ENCODE measurements at regions not wholly inside any gene's neighbourhood (a gene's known extent, or its start where the extent isn't known, plus 50 kb on each side); places are given as distances from the start of the nearest gene placed in this dataset.
"Not testable (repeated sequence)": the region's sequence is repeated elsewhere in the genome, so short reads cannot be mapped to it uniquely, and the experiment has no call there.

DNA sequence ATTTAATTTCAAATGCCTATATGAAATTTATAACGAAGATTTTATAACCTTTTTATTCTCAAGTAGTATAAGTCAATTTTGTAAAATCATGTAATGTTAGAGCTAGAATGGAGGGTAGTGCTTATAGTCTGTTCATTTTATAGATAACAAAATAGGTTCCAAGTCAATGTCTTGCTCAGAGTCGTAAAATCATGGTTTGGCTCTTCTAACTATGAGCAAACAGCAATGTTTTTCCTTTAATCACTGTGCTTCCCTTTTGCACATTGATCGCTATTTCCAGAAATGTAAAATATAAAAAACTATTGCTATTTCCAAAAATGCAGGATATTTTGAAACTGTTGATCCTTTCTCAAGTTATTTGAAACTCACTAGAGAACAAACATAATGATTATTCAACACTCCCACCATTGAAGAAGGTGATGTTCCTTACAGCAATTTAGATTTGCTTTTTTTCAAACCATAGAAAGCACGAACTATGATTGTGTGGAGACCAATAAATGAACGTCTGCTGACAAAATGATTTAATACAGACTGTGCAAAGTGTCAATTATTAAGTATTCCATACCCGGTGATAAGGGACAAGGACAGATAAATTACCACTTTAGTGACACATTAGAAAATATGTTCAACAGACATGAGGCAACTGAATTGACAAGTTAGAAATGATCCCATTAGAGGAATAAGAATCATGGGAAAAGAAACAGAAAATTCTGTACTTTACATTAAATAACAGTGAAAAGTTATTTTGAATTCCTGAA lies 412.1 kb upstream of the TECRL start:
- H3K36me3 ChIP-seq = no peaks in the 10 kb centered on the region
- no peak overlapping the region for H3K4me3 ChIP-seq
- DNase-seq (ENCODE audit: extremely low spot score in 2 of 2) = no peak
- TF ChIP-seq CTCF (IDR thresholded peaks at IDR 0.05) (no peak), POLR2AphosphoS5 (IDR thresholded peaks at IDR 0.05; ENCODE audit: insufficient read depth in 1 of 2, low read depth in 1 of 2) (no peak), POLR2A (IDR thresholded peaks at IDR 0.05) (no peak)
- H3K9me3 ChIP-seq = no peaks in the 10 kb centered on the region
- no peaks in the 10 kb centered on the region for H3K4me1 ChIP-seq
- H3K27me3 ChIP-seq = no peaks in the 10 kb centered on the region
- intact Hi-C loops (cut with DNase I) = no loop called here
- no peak overlapping the region for H3K27ac ChIP-seq

DNA sequence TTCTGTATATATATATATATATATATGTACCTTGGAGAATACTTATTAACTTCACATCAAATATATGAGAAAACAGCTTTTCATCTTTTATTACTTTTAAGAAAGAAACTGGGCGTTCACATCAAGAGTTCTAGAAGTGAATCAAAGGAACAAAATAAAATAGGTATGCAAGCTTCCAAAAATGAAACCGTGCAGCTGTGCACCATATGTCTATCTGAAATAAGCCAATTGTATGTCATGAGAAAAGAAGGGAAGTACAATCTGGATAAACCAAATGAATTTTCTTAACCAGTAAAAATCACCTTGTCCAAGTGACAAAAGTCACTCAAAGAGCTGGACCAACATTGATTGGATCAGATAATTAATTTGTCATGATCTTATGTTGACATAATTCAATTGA lies 405.4 kb upstream of the TECRL start:
- intact Hi-C loops (cut with DNase I) = no loop called here
- no peaks in the 10 kb centered on the region for H3K4me1 ChIP-seq
- no peaks in the 10 kb centered on the region for H3K27me3 ChIP-seq
- H3K27ac ChIP-seq = no peak overlapping the region
- H3K9me3 ChIP-seq = no peaks in the 10 kb centered on the region
- DNase-seq (ENCODE audit: extremely low spot score in 2 of 2) = no peak
- no peaks in the 10 kb centered on the region for H3K36me3 ChIP-seq
- TF ChIP-seq CTCF (IDR thresholded peaks at IDR 0.05) (no peak), POLR2AphosphoS5 (IDR thresholded peaks at IDR 0.05; ENCODE audit: insufficient read depth in 1 of 2, low read depth in 1 of 2) (no peak), POLR2A (IDR thresholded peaks at IDR 0.05) (no peak)
- H3K4me3 ChIP-seq = no peak overlapping the region

DNA sequence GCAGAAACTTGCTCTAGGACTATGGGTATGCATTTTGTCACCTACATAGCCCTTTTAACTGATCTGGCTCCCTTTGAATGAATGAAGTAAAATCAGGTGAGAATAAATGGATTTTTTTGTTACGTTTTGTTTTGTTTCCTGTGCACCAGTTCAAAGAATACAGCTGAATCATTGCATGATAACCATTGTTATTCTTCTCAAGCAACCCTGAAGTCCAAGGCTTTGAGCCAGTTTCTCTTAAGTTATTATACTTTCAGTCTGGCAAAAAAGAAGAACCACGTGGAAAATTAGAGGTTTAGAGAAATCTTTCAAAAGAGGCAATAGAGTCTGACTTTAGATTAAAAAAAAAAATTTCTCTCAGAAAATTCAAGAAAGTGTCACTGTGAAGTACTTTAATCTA lies 398.6 kb upstream of the TECRL start:
- Histone ChIP-seq H3K4me1 (no peaks in the 10 kb centered on the region), H3K36me3 (no peaks in the 10 kb centered on the region), H3K27ac (no peak overlapping the region), H3K27me3 (no peaks in the 10 kb centered on the region), H3K9me3 (no peaks in the 10 kb centered on the region), H3K4me3 (no peak overlapping the region)
- TF ChIP-seq CTCF (IDR thresholded peaks at IDR 0.05) (no peak), POLR2A (IDR thresholded peaks at IDR 0.05) (no peak), POLR2AphosphoS5 (IDR thresholded peaks at IDR 0.05; ENCODE audit: insufficient read depth in 1 of 2, low read depth in 1 of 2) (no peak)
- intact Hi-C loops (cut with DNase I) = no loop called here
- no peak for DNase-seq (ENCODE audit: extremely low spot score in 2 of 2)

DNA sequence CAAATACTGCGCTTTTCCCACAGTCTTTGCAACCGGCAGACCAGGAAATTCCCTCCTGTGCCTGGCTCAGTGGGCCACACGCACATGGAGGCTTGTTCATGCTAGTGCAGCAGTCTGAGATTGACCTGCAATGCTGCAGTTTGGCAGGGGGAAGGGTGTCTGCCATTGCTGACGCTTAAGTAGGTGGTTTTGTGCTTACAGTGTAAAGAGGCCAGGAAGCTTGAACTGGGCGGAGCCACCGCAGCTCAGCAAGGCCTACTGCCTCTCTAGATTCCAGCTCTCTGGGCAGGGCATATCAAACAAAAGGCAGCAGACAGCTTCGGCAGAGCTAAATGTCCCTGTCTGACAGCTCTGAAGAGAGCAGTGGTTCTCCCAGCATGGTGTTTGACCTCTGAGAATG lies 390.5 kb upstream of the TECRL start:
- Histone ChIP-seq H3K4me3 (no peak overlapping the region), H3K36me3 (no peaks in the 10 kb centered on the region), H3K27me3 (no peaks in the 10 kb centered on the region), H3K4me1 (no peaks in the 10 kb centered on the region), H3K27ac (no peak overlapping the region), H3K9me3 (no peaks in the 10 kb centered on the region)
- intact Hi-C loops (cut with DNase I) = no loop called here
- TF ChIP-seq POLR2A (IDR thresholded peaks at IDR 0.05) = no peak
- no peak for TF ChIP-seq CTCF (IDR thresholded peaks at IDR 0.05)
- TF ChIP-seq POLR2AphosphoS5 (IDR thresholded peaks at IDR 0.05; ENCODE audit: insufficient read depth in 1 of 2, low read depth in 1 of 2) = no peak
- DNase-seq (ENCODE audit: extremely low spot score in 2 of 2) = no peak

DNA sequence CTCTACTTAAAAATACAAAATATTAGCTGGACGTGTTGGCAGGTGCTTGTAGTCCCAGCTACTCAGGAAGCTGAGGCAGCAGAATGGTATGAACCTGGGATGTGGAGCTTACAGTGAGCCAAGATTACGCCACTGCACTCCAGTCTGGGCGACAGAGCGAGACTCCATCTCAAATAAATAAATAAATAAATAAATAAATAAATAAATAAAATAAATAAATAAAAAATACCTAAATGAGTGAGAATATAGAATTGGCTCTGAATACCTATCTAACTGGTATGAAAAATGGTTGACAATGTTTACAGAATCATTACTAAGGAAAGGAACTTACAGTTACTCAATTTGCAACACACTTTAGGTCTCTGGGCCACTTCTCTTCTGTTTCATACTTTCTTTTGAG lies 389.6 kb upstream of the TECRL start:
- H3K9me3 ChIP-seq; DNase-seq (ENCODE audit: extremely low spot score in 2 of 2); H3K4me3 ChIP-seq; H3K4me1 ChIP-seq; H3K36me3 ChIP-seq; intact Hi-C loops (cut with DNase I); H3K27me3 ChIP-seq; H3K27ac ChIP-seq: not testable (repeated sequence)

Measured in vagina (tissue), 2 donors.